ENCODE measurements at regions not wholly inside any gene's neighbourhood (a gene's known extent, or its start where the extent isn't known, plus 50 kb on each side); places are given as distances from the start of the nearest gene placed in this dataset.

DNA sequence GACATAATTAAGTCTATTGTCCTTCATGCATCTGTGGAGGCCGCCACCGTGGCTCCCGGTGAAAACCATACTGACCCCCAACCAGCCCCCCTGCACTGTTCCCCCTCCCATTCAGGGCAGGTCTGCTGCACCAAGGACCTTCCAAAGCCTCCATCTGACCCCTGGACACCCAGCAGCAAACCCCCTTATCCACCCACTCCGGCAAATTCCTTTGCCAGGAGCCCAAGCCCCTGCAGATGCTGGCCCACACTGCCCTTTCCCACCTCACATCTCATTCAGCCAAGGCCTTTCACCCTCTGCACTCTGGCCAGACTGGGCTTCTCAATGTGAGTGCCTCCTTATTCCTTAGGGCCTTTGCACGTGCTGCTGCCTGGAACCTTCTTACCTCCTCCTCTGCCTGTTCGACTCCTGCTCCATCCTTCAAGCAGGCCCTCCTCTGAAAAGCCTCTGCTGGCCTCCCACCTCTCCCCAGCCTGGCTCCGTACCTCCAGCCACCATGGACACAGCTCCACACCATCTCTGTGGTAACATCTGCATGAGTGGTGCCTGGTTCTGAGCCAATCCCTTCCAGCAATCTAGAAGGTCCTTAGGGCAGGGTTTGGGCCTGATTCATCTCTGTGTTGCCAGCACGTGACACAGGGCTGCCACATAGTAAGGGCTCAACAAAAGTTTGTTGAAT lies 230.7 kb downstream of the BCL11B start:
- ATAC-seq (ENCODE audit: low FRiP score): no peak
- TF ChIP-seq CTCF (IDR thresholded peaks at IDR 0.05): no peak
- DNase-seq (ENCODE audit: low spot score): no peak

DNA sequence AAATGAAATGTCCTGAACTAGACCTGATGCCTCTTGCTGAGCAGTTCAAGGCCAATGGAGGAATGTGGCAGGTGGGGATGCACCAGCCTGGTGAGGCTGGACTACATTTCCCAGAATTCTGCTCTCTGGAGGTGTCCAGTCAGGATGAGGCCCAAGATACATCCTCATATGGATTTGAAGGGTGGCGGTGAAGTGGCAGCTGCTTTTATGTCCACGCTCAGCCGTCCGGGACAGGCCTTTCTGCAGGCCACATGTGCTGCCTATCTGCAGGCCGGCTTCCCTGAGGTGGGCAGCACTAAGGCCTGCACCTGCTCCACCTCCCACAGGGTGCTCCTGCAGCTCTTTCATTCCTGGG lies 230.2 kb downstream of the BCL11B start:
- no peak for TF ChIP-seq CTCF (IDR thresholded peaks at IDR 0.05)
- ATAC-seq (ENCODE audit: low FRiP score): no peak
- DNase-seq (ENCODE audit: low spot score): no peak

DNA sequence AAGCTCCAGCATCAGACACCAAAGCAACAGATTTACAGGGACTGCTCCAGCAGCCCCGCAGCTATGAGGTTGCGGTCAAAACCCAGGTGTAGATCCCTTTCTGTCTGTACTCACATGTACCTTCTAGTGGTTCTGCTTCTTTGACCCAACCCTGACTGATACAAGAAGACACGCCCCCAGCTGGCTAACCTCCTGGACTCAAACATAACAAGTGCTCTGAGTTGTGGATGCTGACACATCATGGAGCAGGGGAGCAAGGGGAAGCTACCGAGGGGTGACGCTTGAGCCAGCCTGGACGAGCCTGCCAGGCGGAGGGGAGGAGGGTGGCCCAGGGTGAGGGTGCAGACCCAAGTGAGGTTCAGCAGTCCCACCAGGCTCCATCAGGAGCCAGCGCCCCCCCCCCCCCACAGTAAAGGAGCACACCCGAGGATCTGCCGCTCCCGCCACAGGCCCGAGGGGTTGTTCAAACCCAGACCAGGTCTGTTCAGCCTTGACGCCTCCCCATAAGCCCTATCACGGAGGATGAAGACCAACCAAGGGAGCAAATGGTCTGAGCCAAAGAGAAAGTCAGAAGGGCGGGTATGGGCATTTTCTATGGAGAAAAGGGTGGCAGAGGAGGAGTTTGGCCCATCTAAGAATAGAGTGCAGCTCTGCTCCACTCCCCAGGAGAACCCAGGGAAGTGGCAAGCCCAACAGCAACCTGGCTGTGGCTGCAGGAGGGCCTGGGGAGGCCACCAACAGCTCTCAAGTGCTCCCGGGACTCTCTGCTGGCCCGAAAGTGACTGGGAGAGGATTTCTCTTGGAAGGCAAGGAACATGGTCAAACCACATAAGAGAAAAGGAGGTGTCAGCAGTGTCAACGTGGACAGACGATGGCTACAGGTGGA lies 229.4 kb downstream of the BCL11B start:
- ATAC-seq (ENCODE audit: low FRiP score): no peak
- TF ChIP-seq CTCF (IDR thresholded peaks at IDR 0.05): no peak
- no peak for DNase-seq (ENCODE audit: low spot score)

DNA sequence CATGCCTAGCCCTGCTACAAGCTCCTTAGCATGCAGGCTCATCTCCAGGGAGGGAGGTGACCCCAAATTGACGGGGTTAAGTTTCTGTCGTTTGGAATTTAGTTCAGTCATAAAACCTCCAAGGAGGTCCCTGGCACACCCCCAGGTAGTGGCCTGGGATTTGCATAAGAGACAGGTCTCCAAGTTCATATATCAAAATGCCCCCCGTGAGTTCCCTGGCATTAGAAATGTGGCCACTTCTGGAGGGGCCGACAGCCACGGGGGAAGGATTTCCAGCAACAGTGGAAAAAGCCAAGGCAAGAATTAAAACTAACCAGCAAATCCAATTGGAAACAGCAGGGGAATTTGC lies 228.8 kb downstream of the BCL11B start:
- DNase-seq (ENCODE audit: low spot score) (no peak), ATAC-seq (ENCODE audit: low FRiP score) (no peak)

GRCh38 chr14:99043756-99044155 lies 228.2 kb downstream of the BCL11B start:
- TF ChIP-seq CTCF (IDR thresholded peaks at IDR 0.05): no peak
- ATAC-seq (ENCODE audit: low FRiP score): no peak
- DNase-seq (ENCODE audit: low spot score): no peak

More for the DNA sequence above, 228.8 kb downstream of the BCL11B start:
- no peak for TF ChIP-seq CTCF (IDR thresholded peaks at IDR 0.05)

- DNase-seq (ENCODE audit: low spot score): no peak
- TF ChIP-seq CTCF (IDR thresholded peaks at IDR 0.05): no peak
- ATAC-seq (ENCODE audit: low FRiP score): no peak
Measured at GRCh38 chr14:99047441-99048031, 224.5 kb downstream of the BCL11B start.

All from omental fat pad (tissue), 3 donors.